Erythroblast (primary cell): ENCODE measurements at regions not wholly inside any gene's neighbourhood (a gene's known extent, or its start where the extent isn't known, plus 50 kb on each side); places are given as distances from the start of the nearest gene placed in this dataset.
A peak's percentile ranks its signal among the peaks of the same experiment; 100 is the strongest.

ENCODE experiments used
- DNase-seq, 2 experiments: peaks; one replicate each; lab custom pipeline; 2025; lab: John Stamatoyannopoulos, UW
- GATA1 ChIP-seq: IDR thresholded peaks from 2 replicates; pipeline ENCODE4 v1.6.1; 2011; ENCODE audit warnings: low read depth, mild to moderate bottlenecking, control low read depth, low read length, moderate library complexity
- POLR2A ChIP-seq: IDR thresholded peaks from 2 replicates; pipeline ENCODE4 v1.6.1; 2011; ENCODE audit warnings: mild to moderate bottlenecking, low read length

DNA sequence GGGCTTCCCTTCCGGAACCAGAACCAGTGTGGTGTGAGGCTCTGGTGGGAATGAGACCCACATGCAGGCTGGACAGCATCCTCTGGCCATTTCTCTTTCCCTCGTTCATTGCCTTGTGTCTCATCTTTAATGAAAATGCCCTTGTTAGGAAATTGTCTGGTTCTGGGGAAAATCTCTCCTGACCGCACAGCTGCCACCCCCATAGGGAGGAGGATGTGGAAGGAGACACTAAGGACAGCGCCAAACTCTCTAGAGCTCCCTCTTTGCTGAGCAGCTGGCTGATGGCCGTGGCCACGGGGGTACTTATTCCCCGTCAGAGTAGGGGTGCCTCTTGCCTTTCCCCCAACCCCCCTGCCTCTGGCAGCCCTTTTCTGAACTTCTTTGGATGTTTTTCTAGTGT, 297.6 kb upstream of the C2CD4B start:
- TF ChIP-seq GATA1 (no peak), POLR2A (no peak)
- DNase-seq = no peak

- TF ChIP-seq POLR2A (no peak), GATA1 (no peak)
- no peak for DNase-seq
These were observed 299.6 kb upstream of the C2CD4B start for GRCh38 chr15:62464705-62465104.

DNA sequence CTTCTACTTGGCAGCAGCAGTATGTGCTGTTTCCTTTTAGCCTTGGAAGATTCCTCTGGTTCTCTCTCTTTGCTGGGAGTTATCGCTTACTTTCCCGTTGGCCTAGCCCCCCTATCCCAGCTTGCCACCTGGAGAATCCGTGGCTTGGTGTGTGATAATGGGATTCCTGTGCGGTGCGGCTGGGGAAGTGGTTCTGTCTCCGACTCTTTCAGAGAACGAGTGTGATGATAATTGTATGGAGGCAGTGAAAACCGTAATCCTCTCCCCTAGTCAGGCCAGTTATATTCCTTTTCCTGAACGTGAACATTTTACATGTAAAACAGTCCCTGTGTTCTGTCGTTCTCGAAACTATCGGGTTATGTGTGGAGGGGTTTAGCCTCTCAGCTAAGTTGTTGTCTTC, 300.1 kb upstream of the C2CD4B start:
- no peak for DNase-seq
- TF ChIP-seq GATA1 (no peak), POLR2A (no peak)

DNA sequence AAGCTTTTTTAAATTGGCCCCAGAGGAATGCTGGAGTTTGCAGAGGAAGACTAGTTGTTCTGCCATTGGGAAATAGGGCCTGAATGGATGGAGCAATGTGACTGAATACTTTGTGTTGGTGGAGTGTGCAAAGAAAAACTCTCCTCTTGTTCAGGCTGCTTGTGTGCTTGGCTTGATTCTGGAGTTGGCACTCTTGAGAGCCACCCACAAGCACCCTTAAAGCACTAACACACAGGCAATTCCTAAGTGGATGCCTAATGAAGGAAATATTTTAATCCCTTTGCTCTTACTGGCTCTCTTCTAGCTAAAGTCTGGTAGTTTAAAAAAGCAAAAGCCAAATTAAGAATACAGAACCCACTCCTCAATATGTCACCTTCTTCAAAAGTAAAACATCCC, 304.4 kb upstream of the C2CD4B start:
- DNase-seq = no peak
- TF ChIP-seq POLR2A = no peak
- no peak for TF ChIP-seq GATA1

- no peak for DNase-seq
- TF ChIP-seq GATA1 (no peak), POLR2A (no peak)
These were observed 305.0 kb upstream of the C2CD4B start for GRCh38 chr15:62469874-62470688.

- DNase-seq = peak in 1 of 2 experiments; percentile 5
- TF ChIP-seq GATA1 (no peak), POLR2A (no peak)
These were observed 307.7 kb upstream of the C2CD4B start for GRCh38 chr15:62472616-62473299.

- TF ChIP-seq POLR2A (no peak), GATA1 (no peak)
- no peak for DNase-seq
These were observed 309.1 kb upstream of the C2CD4B start for GRCh38 chr15:62474021-62474770.

GRCh38 chr15:62474771-62475124, 309.7 kb upstream of the C2CD4B start:
- no peak for DNase-seq
- no peak for TF ChIP-seq POLR2A
- no peak for TF ChIP-seq GATA1

DNA sequence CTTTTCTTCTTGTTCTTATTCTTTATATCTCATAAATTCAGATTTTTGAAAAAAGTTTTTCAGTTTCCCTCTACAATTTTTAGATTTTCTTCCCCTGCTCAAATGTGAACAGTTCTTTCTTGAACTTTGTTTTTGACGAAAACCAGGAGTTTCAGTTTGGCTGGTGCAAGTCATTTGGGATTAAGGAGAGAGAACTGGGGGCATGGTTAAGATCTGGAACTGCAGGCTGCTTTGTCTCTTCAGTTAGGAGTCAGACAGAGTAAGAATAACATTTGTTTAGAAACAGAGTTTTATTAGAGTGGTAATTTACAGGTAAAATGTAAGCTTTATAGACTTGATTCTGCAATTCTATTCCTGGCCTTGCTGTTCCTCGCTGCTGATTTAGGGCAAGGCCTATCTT, 310.5 kb upstream of the C2CD4B start:
- TF ChIP-seq POLR2A (no peak), GATA1 (no peak)
- DNase-seq = no peak

- no peak for DNase-seq
- TF ChIP-seq POLR2A = no peak
- no peak for TF ChIP-seq GATA1
These were observed 311.1 kb upstream of the C2CD4B start for GRCh38 chr15:62476163-62476562.

DNA sequence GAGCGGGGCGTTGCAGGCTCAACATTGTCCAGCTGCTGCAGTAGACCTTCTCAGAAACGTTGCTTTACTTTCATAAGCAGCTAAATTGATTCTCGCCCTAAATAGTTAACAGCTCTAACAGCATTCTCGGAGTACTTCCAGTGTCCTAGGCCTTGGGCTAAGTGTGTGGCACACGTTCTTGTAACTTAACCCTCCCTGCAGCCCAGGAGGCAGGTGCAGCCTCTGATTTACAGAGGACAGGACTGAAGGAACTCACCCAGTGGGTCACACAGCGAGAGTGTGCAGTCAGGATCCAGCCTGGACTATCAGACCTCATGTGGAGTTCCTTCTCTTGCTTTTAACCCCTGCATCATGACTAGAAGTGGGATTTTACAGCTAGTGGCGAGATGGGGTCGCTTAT, 312.8 kb upstream of the C2CD4B start:
- no peak for DNase-seq
- no peak for TF ChIP-seq POLR2A
- no peak for TF ChIP-seq GATA1

DNA sequence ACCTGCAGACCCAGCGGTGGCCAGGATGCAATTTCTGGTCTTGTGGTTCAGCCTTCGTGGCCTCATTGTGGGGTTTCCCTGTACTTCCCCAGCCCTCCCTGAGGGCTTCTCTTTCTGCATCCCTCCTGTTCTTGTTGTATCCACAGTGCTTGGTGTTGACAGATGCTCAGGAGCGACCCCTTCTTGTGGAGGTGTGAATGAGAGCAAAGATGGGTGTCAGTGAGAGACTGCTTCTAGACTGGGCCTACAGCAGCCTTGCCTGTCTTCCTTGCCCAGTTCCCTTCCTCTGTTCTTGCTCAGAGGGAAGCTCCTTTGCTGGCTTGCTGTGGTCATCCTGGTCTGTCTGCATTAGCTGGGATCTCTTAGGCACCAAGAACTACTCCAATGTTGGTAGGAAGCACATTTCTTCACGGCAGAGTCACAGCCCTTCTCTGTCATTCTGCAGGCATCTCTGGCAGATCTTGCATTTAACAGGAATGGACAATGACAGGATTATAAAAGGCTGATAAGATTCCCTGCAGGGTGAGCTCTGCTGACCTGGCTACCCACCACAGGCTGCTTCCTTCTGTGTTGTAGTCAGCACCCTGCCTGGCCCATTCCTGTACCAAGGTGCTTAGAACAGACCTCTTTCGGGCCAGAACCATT, 317.8 kb upstream of the C2CD4B start:
- TF ChIP-seq GATA1 (no peak), POLR2A (no peak)
- DNase-seq = peak; percentile 65 to 76

- peak; percentile 87 to 96 for DNase-seq
- no peak for TF ChIP-seq POLR2A
- TF ChIP-seq GATA1 = no peak
These were observed 318.7 kb upstream of the C2CD4B start for GRCh38 chr15:62483814-62484213.
